GM19043 (cell line): ENCODE measurements at regions not wholly inside any gene's neighbourhood (a gene's known extent, or its start where the extent isn't known, plus 50 kb on each side); places are given as distances from the start of the nearest gene placed in this dataset.

Experiments
- ATAC-seq: cut with Tn5 transposase; IDR thresholded peaks from one replicate; pipeline ENCODE4 v1.9.1; 2021; ENCODE audit warnings: low read depth; ENCODE audit not compliant: unreplicated experiment

DNA sequence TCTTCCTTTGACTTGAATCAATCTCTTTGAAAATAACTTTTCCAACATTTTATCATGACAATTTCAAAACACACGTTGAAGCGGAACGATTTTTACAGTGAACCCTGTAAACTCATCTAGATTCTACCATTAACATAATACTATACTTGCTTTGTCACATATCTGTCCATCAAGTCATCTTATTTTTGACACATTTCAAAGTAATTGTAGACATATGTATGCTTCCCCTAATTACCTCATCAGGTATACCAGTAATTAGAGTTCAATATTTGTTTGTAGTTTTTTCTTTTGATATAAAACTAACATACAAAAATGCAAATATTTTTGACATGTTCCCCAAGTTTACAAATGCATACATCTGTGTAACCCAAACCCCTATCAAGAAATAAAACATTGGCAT lies 140.4 kb downstream of the DACT1 start:
- ATAC-seq, result no peak

- no peak for ATAC-seq
Observed at GRCh38 chr14:58779376-58779775, 141.6 kb downstream of the DACT1 start.

- ATAC-seq, result no peak
Observed at GRCh38 chr14:58780185-58780584, 142.4 kb downstream of the DACT1 start.

- no peak for ATAC-seq
Observed at GRCh38 chr14:58780605-58781004, 142.8 kb downstream of the DACT1 start.

GRCh38 chr14:58782011-58782410 lies 144.2 kb downstream of the DACT1 start:
- no peak for ATAC-seq

DNA sequence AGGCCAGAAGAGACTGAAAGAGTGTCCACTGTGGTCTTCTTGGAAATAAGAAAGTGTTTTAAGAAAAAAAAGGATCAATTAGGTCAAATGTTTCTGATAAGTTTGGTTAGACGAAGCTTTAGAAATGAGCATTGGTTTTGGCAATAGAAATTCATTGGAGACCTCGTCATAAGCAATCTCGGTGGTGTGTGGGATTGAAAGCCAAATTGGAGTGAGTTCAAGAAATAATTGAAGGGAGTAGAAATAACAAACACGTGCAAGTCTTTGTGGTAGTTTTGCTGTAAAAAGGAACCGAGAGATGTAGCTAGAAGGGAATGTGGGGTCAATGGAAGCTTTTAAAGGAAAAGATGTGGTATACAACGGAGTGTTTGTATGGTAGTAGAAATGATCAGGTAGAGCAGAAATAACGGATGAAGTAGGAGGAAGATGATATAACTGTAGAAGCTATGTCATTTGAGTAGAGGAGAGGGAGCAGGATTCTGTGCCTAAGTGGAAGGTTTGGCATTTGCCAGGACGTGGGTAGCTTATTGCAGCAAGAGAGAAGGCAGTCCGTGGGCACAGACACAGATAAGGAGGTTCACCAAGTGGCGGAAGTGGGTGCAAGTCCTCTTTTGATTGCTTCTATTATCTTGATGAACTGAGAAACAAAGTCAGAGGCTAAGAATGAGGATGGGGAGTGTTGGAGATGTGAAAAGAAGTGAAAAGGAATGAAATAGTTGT lies 146.2 kb downstream of the DACT1 start:
- ATAC-seq, result no peak

GRCh38 chr14:58784931-58785330 lies 147.2 kb downstream of the DACT1 start:
- ATAC-seq, result no peak

- ATAC-seq, result no peak
Observed at GRCh38 chr14:58785701-58786100, 147.9 kb downstream of the DACT1 start.

DNA sequence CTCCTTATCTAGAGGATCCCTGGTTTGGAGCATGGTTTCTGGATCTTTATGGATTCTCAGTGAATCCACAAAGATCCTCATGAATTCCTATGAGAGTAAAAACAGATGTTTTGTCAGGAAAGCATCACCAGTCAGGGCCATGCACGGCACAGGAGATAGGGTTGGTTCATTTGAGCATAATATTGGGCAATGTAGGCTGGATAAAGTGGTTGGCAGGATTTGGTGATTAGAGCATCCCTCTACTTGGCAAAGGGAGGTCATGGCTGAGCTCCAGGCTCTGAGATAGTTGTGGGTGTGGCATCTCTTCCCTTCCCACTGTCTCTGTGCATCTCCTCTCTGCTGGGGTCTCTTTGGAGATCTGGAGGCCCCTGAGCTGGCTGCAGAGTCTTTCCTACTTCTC lies 149.8 kb downstream of the DACT1 start:
- ATAC-seq, result no peak

DNA sequence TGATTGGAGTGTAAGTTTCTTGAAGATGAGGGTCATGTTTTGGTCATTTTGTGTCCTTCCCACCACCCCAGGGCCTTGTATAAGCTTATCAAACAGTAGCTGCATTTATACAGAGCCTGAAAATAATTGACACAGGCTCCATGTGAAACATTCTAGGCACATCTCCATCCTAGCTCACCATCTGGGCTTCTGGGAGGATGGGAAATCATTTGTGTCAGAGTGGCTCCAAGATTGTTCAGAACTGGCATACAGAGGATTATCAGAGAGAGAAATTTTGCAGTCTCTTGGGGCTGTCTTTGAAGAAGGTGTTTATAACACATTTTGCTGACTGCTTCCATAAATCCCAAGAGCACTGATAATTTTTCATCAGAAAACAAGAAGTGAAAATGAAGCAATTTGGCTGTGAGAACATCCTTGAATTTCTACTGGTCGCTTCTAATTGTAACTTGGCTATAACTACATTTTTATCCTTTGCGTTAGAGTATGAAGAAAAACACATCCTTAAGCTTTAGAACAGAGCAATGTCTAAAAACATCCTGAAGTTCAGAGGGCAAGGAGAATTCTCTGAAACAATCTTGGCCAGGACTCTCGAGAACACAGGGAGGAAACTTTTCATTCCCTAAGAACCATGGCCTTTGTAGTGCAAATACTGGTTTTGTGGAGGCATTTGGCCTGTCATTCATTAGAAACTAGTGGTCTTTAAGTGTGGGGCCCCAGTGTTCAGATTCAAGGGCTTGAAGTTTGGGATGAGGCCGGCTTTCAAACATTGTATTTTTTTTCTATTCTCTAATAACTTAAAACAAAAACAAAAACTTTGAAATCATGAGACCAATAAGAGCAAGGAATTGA lies 151.1 kb downstream of the DACT1 start:
- no peak for ATAC-seq

GRCh38 chr14:58789736-58790135 lies 152.0 kb downstream of the DACT1 start:
- ATAC-seq, result no peak

- ATAC-seq, result no peak
Observed at GRCh38 chr14:58792416-58792815, 154.7 kb downstream of the DACT1 start.

DNA sequence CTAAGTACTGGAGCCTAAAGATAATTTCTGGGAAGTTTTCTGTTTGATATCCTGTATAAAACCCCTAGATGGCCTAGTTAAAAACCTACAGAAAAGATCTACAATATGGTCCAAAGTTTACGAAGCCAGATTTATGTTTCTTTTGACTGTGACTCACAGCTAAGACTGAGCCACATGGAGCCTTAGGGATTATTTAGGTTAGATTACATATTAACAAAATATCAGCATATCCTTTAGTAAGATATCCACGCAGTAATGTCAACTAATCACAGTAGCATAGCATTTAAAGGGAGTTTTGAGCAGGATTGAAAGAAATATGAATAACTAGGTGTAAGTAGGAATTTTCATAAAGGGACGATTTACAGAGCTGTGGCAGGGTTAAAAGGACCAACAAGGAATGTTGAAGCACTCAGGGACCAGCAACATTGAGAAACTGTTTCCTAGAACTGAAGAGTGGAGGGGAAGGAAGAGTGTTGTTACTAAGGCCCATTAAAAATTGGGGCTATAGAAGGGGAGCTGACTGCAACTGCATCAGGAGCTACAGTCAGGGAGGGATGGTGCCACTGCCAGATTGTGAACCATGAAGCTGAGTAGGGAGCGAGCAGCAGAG lies 155.5 kb downstream of the DACT1 start:
- ATAC-seq, result no peak

DNA sequence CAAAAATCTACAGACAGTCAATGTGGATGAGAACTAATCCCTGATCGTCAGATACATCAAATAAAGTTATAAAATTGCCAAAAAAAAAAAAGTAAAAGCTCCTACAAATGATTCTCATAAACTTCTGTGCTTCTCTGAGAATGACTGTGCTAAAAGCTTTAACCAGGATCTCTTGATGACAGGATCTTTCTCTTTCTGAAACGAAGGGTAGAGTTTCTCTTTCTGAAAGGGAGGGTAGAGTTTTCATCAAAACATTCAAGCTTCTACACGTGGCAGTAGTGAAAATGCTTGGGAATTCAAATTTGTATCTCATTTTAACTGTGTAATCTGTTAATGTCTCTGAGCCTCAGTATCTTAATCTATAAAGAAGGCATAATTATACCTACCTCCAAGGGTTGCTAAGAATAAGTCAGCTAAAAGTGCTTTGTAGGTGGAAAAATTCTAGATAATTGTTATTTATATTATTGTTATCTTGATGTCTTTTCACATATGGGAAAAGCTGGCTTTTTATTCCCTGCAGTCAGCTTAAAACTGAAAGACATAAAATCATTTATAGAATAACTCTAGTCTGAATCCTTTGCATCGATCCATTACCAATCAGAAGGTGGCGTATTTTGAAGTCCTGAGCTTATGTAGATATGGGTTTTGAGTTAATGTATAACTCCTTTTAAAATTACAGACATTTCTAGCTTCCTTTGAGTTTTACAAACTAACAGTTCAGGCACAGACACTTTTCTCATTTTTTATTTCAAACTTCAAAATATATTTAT lies 157.4 kb downstream of the DACT1 start:
- no peak for ATAC-seq

- no peak for ATAC-seq
Observed at GRCh38 chr14:58796242-58797009, 158.7 kb downstream of the DACT1 start.

- peak; percentile 74 for ATAC-seq
Observed at GRCh38 chr14:58797010-58797429, 159.3 kb downstream of the DACT1 start.

- ATAC-seq, result no peak
Observed at GRCh38 chr14:58798173-58798572, 160.4 kb downstream of the DACT1 start.

GRCh38 chr14:58801086-58801485 lies 163.3 kb downstream of the DACT1 start:
- ATAC-seq, result no peak

DNA sequence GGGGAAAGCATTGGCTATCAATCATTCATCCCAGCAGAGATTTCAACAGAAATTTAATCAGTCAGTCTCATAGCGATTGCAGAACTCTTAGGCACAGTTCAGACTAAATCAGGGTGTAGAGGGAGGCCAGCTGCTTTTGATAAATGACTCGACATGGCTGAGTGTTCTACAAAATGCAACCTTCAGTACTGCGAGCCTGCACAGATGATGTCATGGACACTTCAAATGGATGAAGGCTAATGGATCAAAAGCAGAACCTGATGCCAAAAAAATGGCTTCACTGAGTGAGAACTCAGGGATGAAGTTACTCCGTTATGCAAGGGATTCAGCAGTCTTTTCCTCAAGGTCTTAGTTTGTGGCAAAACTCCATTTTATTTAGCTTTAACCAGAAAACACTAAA lies 167.3 kb downstream of the DACT1 start:
- no peak for ATAC-seq
